ENCODE measurements at regions not wholly inside any gene's neighbourhood (a gene's known extent, or its start where the extent isn't known, plus 50 kb on each side); places are given as distances from the start of the nearest gene placed in this dataset.

- TF ChIP-seq NFXL1 (IDR thresholded peaks at IDR 0.05; ENCODE audit: borderline replicate concordance): no peak
- no peak for TF ChIP-seq USF2 (IDR thresholded peaks at IDR 0.05; ENCODE audit: borderline replicate concordance, low read depth, low read length)
- TF ChIP-seq ZNF217 (IDR thresholded peaks at IDR 0.05): peak; percentile 56; the same call in 1 of the 2 replicates
- TF ChIP-seq ZBTB11 (CRISPR knock-in tag; IDR thresholded peaks at IDR 0.05): no peak
- TF ChIP-seq MYC (IDR thresholded peaks at IDR 0.05; ENCODE audit: insufficient read depth, insufficient read length, insufficient replicate concordance, low read length, severe bottlenecking): no peak
- TF ChIP-seq POLR2A (IDR thresholded peaks at IDR 0.05; ENCODE audit: low read depth, low read length): no peak
- no peak for TF ChIP-seq RUNX3 (IDR thresholded peaks at IDR 0.05; ENCODE audit: low read length)
- no peak for TF ChIP-seq SIN3A (IDR thresholded peaks at IDR 0.05; ENCODE audit: low read depth, low read length)
- TF ChIP-seq ZNF592 (IDR thresholded peaks at IDR 0.05): no peak
- TF ChIP-seq NR2C2 (IDR thresholded peaks at IDR 0.05; ENCODE audit: borderline replicate concordance, control insufficient read depth, insufficient read length, low read depth): no peak
- no peak for TF ChIP-seq SP1 (IDR thresholded peaks at IDR 0.05; ENCODE audit: low read depth, low read length)
- TF ChIP-seq HDAC2 (IDR thresholded peaks at IDR 0.05): no peak
- TF ChIP-seq ZBED1 (IDR thresholded peaks at IDR 0.05; ENCODE audit: borderline replicate concordance): no peak
- TF ChIP-seq BCL11A (IDR thresholded peaks at IDR 0.05; ENCODE audit: low read depth, low read length): no peak
- peak; percentile 70 for TF ChIP-seq RAD51 (IDR thresholded peaks at IDR 0.05)
- TF ChIP-seq ZBTB4 (CRISPR knock-in tag; IDR thresholded peaks at IDR 0.05): no peak
- TF ChIP-seq IRF5 (IDR thresholded peaks at IDR 0.05; ENCODE audit: borderline replicate concordance): no peak
- no peak for TF ChIP-seq YY1 (IDR thresholded peaks at IDR 0.05; ENCODE audit: low read depth, low read length)
- TF ChIP-seq NR2C1 (IDR thresholded peaks at IDR 0.05): 0 out of 2 replicates have a peak, but pooled peaks have one; percentile 11
- TF ChIP-seq MYB (IDR thresholded peaks at IDR 0.05; ENCODE audit: borderline replicate concordance, low read depth, low read length): no peak
These were observed 486.0 kb upstream of the AGTR1 start (continued) for GRCh38 chr3:148211725-148212124.
